Gastroesophageal sphincter (tissue), 3 donors: ENCODE measurements at regions not wholly inside any gene's neighbourhood (a gene's known extent, or its start where the extent isn't known, plus 50 kb on each side); places are given as distances from the start of the nearest gene placed in this dataset.

Experiments
- POLR2AphosphoS5 ChIP-seq: sonication (generic); formaldehyde crosslinking; IDR thresholded peaks from one replicate; pipeline ENCODE4 v1.6.1; 2017; ENCODE audit warnings: antibody characterized with exemption
- TF ChIP-seq, protein P1 (sequence below), 4 experiments: fragments of 200-600 bp in 2 of 4; fragments of 450-650 bp in 2 of 4; sonication (generic) in 1 of 4; IDR thresholded peaks; one replicate each; pipeline ENCODE4 v1.5.1; 2017 to 2019; ENCODE audit warnings: antibody characterized with exemption in 4 of 4, mild to moderate bottlenecking in 2 of 4, moderate library complexity in 2 of 4

DNA sequence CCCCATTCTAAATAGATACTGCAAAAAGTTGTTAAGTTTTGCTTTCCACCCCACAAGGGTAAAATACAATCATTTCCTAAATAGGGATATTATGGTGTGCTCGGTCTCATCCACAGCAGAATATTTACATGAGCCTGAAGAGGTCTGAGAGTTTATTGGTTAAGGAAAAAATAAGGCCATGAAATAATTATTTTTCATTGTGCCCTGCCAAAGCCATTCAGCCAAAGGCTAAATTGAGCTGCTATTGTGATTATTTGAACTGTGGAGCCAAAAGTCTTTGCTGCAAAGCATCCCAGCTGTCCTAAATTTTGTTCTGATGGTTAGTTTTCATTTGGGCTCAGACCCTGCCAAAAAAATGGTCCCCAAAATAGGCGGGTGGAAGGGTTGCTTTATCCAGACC is 298.7 kb upstream of the ESRRG start:
- no peak for TF ChIP-seq POLR2AphosphoS5
- TF ChIP-seq, protein P1, sequence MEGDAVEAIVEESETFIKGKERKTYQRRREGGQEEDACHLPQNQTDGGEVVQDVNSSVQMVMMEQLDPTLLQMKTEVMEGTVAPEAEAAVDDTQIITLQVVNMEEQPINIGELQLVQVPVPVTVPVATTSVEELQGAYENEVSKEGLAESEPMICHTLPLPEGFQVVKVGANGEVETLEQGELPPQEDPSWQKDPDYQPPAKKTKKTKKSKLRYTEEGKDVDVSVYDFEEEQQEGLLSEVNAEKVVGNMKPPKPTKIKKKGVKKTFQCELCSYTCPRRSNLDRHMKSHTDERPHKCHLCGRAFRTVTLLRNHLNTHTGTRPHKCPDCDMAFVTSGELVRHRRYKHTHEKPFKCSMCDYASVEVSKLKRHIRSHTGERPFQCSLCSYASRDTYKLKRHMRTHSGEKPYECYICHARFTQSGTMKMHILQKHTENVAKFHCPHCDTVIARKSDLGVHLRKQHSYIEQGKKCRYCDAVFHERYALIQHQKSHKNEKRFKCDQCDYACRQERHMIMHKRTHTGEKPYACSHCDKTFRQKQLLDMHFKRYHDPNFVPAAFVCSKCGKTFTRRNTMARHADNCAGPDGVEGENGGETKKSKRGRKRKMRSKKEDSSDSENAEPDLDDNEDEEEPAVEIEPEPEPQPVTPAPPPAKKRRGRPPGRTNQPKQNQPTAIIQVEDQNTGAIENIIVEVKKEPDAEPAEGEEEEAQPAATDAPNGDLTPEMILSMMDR (IDR thresholded peaks at IDR 0.05) = no peak
